K562 (cell line): ENCODE measurements at regions not wholly inside any gene's neighbourhood (a gene's known extent, or its start where the extent isn't known, plus 50 kb on each side); places are given as distances from the start of the nearest gene placed in this dataset.

Experiments
- ATAC-seq: fragments of 200-7000 bp; cut with Tn5 transposase; 3 replicates; pipeline ENCODE4 v1.9.1; 2020; ENCODE audit warnings: moderate library complexity
- BruUV-seq: library from RNA; stranded (reverse); fragments of 400-500 nt; replicated peaks from 2 replicates; lab custom pipeline; 2021; lab: Mats Ljungman, UMichigan
- CTCF ChIA-PET: fragments of 300-600 bp; formaldehyde crosslinking; extraction: SDS; loops from one replicate; lab custom pipeline; 2021; ENCODE audit warnings: low intra/inter-chr PET ratio; lab: Yijun Ruan, JAX
- POLR2A ChIA-PET: fragments of 300-600, 350-650 bp; sonication (Branson Sonifier 250); formaldehyde crosslinking; extraction: SDS; loops from one replicate; lab custom pipeline; 2021; ENCODE audit warnings: antibody characterized with exemption, inconsistent platforms; lab: Yijun Ruan, JAX
- DNase-seq, 4 experiments: peaks; one replicate each; pipeline versions ENCODE4 v3.0.0 to v3.0.0-alpha.2; 2011 to 2018; ENCODE audit warnings: low spot score in 3 of 4, mixed read lengths in 3 of 4; ENCODE audit errors: extremely low read depth in 1 of 4
- FAIRE-seq: peaks from 2 replicates; lab custom pipeline; 2011; peaks lifted over from hg19 to GRCh38; lab: Jason Lieb, UNC
- H2AFZ ChIP-seq: 2 replicates; pipeline ENCODE4 v1.6.0; 2011; ENCODE audit warnings: low read depth, low read length, control low read depth, inconsistent platforms
- H3K27ac ChIP-seq: fragments of 200-600 bp; 3 replicates; pipeline ENCODE4 v1.8.0; 2011; ENCODE audit warnings: low read depth, mild to moderate bottlenecking, control low read depth, inconsistent platforms, low read length, moderate library complexity, mixed read lengths; ENCODE audit errors: extremely low read depth
- H3K27me3 ChIP-seq, 2 experiments: fragments of 300-600 bp in 1 of 2; 2 replicates in 1 of 2; 3 replicates in 1 of 2; pipeline versions ENCODE4 v1.6.0 to v1.8.0; 2011; ENCODE audit warnings: inconsistent platforms in 2 of 2, low read length in 2 of 2, mild to moderate bottlenecking in 1 of 2, mixed read lengths in 1 of 2, moderate library complexity in 1 of 2; ENCODE audit not compliant: control insufficient read depth in 2 of 2, insufficient read depth in 2 of 2
- H3K36me3 ChIP-seq: fragments of 300-600 bp; 3 replicates; pipeline ENCODE4 v1.8.0; 2011; ENCODE audit warnings: mild to moderate bottlenecking, low read length, inconsistent platforms; ENCODE audit not compliant: control insufficient read depth, insufficient read depth
- H3K4me1 ChIP-seq, 2 experiments: fragments of 200-600 bp in 1 of 2; replicated peaks in 1 of 2; 2 replicates in 1 of 2; 3 replicates in 1 of 2; pipeline versions ENCODE4 v1.5.1 to v1.8.0; 2011; ENCODE audit warnings: inconsistent platforms in 2 of 2, low read length in 2 of 2, mild to moderate bottlenecking in 1 of 2, mixed read lengths in 1 of 2, moderate library complexity in 1 of 2; ENCODE audit not compliant: control insufficient read depth in 2 of 2, insufficient read depth in 2 of 2
- H3K4me2 ChIP-seq: 2 replicates; pipeline ENCODE4 v1.6.1; 2011; ENCODE audit warnings: low read length, control low read depth, inconsistent platforms, mixed read lengths; ENCODE audit not compliant: insufficient read depth
- H3K4me3 ChIP-seq: fragments of 200-600 bp; sonication (generic), shearing (Covaris generic); 2 replicates; pipeline ENCODE4 v1.5.1; 2016; ENCODE audit warnings: control low read depth, inconsistent platforms
- H3K79me2 ChIP-seq: fragments of 200-600 bp; 3 replicates; pipeline ENCODE4 v1.8.0; 2011; ENCODE audit warnings: low read length, inconsistent platforms; ENCODE audit not compliant: control insufficient read depth, insufficient read depth
- H3K9ac ChIP-seq, 2 experiments: 2 replicates each; pipeline versions ENCODE4 v1.6.0 to v1.6.1; 2011; ENCODE audit warnings: low read depth in 2 of 2, low read length in 2 of 2, control low read depth in 1 of 2, inconsistent platforms in 1 of 2, mild to moderate bottlenecking in 1 of 2, mixed read lengths in 1 of 2; ENCODE audit not compliant: insufficient read depth in 1 of 2
- H3K9me1 ChIP-seq: one replicate; pipeline ENCODE4 v1.6.0; 2011; ENCODE audit warnings: inconsistent platforms, mild to moderate bottlenecking, low read length, moderate library complexity; ENCODE audit not compliant: control insufficient read depth, insufficient read depth
- H3K9me3 ChIP-seq: replicated peaks from 2 replicates; pipeline ENCODE4 v1.5.1; 2011; ENCODE audit warnings: low read depth, low read length, inconsistent platforms; ENCODE audit not compliant: control insufficient read depth, insufficient read depth
- H4K20me1 ChIP-seq: replicated peaks from 2 replicates; pipeline ENCODE4 v1.6.1; 2011; ENCODE audit warnings: low read length, inconsistent platforms, mixed read lengths; ENCODE audit not compliant: control insufficient read depth, insufficient read depth
- CAMTA2 ChIP-seq: fragments of 250-450 bp; sonication (Bioruptor Pico); conservative IDR thresholded peaks from 2 replicates; pipeline ENCODE4 v1.5.1; 2022
- CBX3 ChIP-seq, 2 experiments: IDR thresholded peaks; 1 replicate in 1 of 2; 2 replicates in 1 of 2; pipeline ENCODE4 v1.6.1; 2012; ENCODE audit warnings: inconsistent platforms in 2 of 2, low read length in 2 of 2, borderline replicate concordance in 1 of 2, control low read depth in 1 of 2
- EP300 ChIP-seq: IDR thresholded peaks from 2 replicates; pipeline ENCODE4 v1.6.1; 2012; ENCODE audit warnings: low read length, improper control_type of control experiment
- FOXJ2 ChIP-seq: fragments of 200-800 bp; sonication (Bioruptor generic); IDR thresholded peaks from 2 replicates; pipeline ENCODE4 v1.6.1; 2016; ENCODE audit warnings: missing genetic modification characterization, missing compliant biosample characterization
- HNRNPUL1 ChIP-seq: fragments of 200-400 bp; formaldehyde crosslinking; IDR thresholded peaks from 2 replicates; pipeline ENCODE4 v1.6.1; 2017; ENCODE audit warnings: low read length
- KHSRP ChIP-seq: fragments of 450-650 bp; IDR thresholded peaks from 2 replicates; pipeline ENCODE4 v1.6.1; 2017
- MNT ChIP-seq, 2 experiments: fragments of 450-650 bp; conservative IDR thresholded peaks; 2 replicates each; pipeline ENCODE4 v1.6.1; 2017; ENCODE audit warnings: mild to moderate bottlenecking in 2 of 2, moderate library complexity in 2 of 2
- NCOA6 ChIP-seq: fragments of 450-650 bp; IDR thresholded peaks from 2 replicates; pipeline ENCODE4 v1.6.1; 2017; ENCODE audit warnings: mild to moderate bottlenecking
- PHF20 ChIP-seq: fragments of 450-650 bp; IDR thresholded peaks from 2 replicates; pipeline ENCODE4 v1.6.1; 2018; ENCODE audit not compliant: partially characterized antibody
- RBM14 ChIP-seq: fragments of 200-400 bp; formaldehyde crosslinking; IDR thresholded peaks from 2 replicates; pipeline ENCODE4 v1.6.1; 2018; ENCODE audit warnings: low read depth, mild to moderate bottlenecking, low read length, moderate library complexity, borderline replicate concordance; ENCODE audit not compliant: insufficient read depth
- ZBTB7A ChIP-seq: IDR thresholded peaks from 2 replicates; pipeline ENCODE4 v1.6.1; 2011; ENCODE audit warnings: low read depth, mild to moderate bottlenecking, low read length, moderate library complexity, borderline replicate concordance; ENCODE audit not compliant: control insufficient read depth
- ZNF146 ChIP-seq: IDR thresholded peaks from one replicate; pipeline ENCODE4 v1.6.1; 2018; ENCODE audit warnings: missing compliant biosample characterization; ENCODE audit not compliant: unreplicated experiment
- ZNF316 ChIP-seq: fragments of 450-650 bp; IDR thresholded peaks from 2 replicates; pipeline ENCODE4 v1.6.1; 2016
- WGBS: fragments of 100-300 bp; shearing (Covaris generic); methylation state at CpG from one replicate; pipeline ENCODE4 v1.1.6; 2016; ENCODE audit warnings: low coverage, mixed read lengths; ENCODE audit not compliant: insufficient coverage; ENCODE audit errors: missing lambda C conversion rate; 5-methylcytosine and 5-hydroxymethylcytosine counted together
- in situ Hi-C: fragments of 300-500 bp; cut with MboI; formaldehyde crosslinking; loops from 4 replicates; pipeline ENCODE4 v1.15.0; 2018; ENCODE audit warnings: inconsistent platforms, mixed read lengths
- intact Hi-C: fragments of 100-400 bp; cut with micrococcal nuclease; formaldehyde crosslinking; loops from 2 replicates; pipeline ENCODE4 v1.14.2; 2022

GRCh38 chr18:45221363-45221762, 393.9 kb upstream of the SLC14A2 start:
- CTCF ChIA-PET = no interaction called here
- Histone ChIP-seq H3K4me1 (no peaks in the 10 kb centered on the region), H3K9me3 (no peaks in the 10 kb centered on the region), H3K4me3 (no peak overlapping the region), H3K36me3 (no peaks in the 10 kb centered on the region), H3K79me2 (no peaks in the 10 kb centered on the region), H3K27me3 (no peaks in the 10 kb centered on the region), H3K4me2 (no peak overlapping the region), H3K27ac (no peak overlapping the region), H2AFZ (no peak overlapping the region), H3K9me1 (no peaks in the 10 kb centered on the region), H3K9ac (no peak overlapping the region), H4K20me1 (no peaks in the 10 kb centered on the region)
- no peak for ATAC-seq
- in situ Hi-C loops = no loop called here
- FAIRE-seq = no peak
- no peak for DNase-seq
- intact Hi-C loops = no loop called here
- no peak for TF ChIP-seq KHSRP
- TF ChIP-seq ZNF316 = peak; percentile 40; the same call in 1 of the 2 replicates
- 2% methylated on average over 5 of the region's 5 CpGs for WGBS
- POLR2A ChIA-PET = no interaction called here
- BruUV-seq = no TSS peak

GRCh38 chr18:45222180-45222579, 393.1 kb upstream of the SLC14A2 start:
- H3K9me1 ChIP-seq = no peaks in the 10 kb centered on the region
- CTCF ChIA-PET = no interaction called here
- no peak overlapping the region for H3K27ac ChIP-seq
- no peak for ATAC-seq
- DNase-seq = no peak
- H3K9me3 ChIP-seq = no peaks in the 10 kb centered on the region
- H3K9ac ChIP-seq = no peak overlapping the region
- in situ Hi-C loops = no loop called here
- intact Hi-C loops = no loop called here
- FAIRE-seq = no peak
- BruUV-seq = no TSS peak
- POLR2A ChIA-PET = no interaction called here
- no peaks in the 10 kb centered on the region for H3K79me2 ChIP-seq
- H3K4me1 ChIP-seq = no peaks in the 10 kb centered on the region
- no peak overlapping the region for H3K4me3 ChIP-seq
- no peaks in the 10 kb centered on the region for H4K20me1 ChIP-seq
- H3K27me3 ChIP-seq = no peaks in the 10 kb centered on the region
- H3K36me3 ChIP-seq = no peaks in the 10 kb centered on the region
- no peak overlapping the region for H2AFZ ChIP-seq
- WGBS = 0% methylated on average over 3 of the region's 3 CpGs
- no peak overlapping the region for H3K4me2 ChIP-seq
- TF ChIP-seq ZBTB7A = no peak
- TF ChIP-seq FOXJ2 = no peak
- TF ChIP-seq MNT (conservative IDR thresholded peaks at IDR 0.05) = no peak
- no peak for TF ChIP-seq RBM14
- TF ChIP-seq HNRNPUL1 = no peak
- no peak for TF ChIP-seq CAMTA2
- no peak for TF ChIP-seq ZNF146 (CRISPR knock-in tag)
- TF ChIP-seq CBX3 (IDR thresholded peaks at IDR 0.05; ENCODE audit: borderline replicate concordance in 1 of 2, low read length in 2 of 2) = no peak
- no peak for TF ChIP-seq EP300
- TF ChIP-seq NCOA6 = no peak
- no peak for TF ChIP-seq PHF20
